IPS DF 6.9 (cell line): ENCODE measurements at regions not wholly inside any gene's neighbourhood (a gene's known extent, or its start where the extent isn't known, plus 50 kb on each side); places are given as distances from the start of the nearest gene placed in this dataset.
"Not testable (repeated sequence)": the region's sequence is repeated elsewhere in the genome, so short reads cannot be mapped to it uniquely, and the experiment has no call there.

Source experiments
- DNase-seq: peaks from one replicate; pipeline ENCODE4 v3.0.0-alpha.2; 2013; ENCODE audit warnings: low read depth, low spot score
- H3K27ac ChIP-seq: one replicate; pipeline ENCODE4 v1.5.1; 2013; ENCODE audit warnings: low read length, control low read depth
- H3K27me3 ChIP-seq: 2 replicates; pipeline ENCODE4 v1.6.1; 2013; ENCODE audit warnings: mild to moderate bottlenecking, low read length; ENCODE audit not compliant: control insufficient read depth, insufficient read depth
- H3K36me3 ChIP-seq: 2 replicates; pipeline ENCODE4 v1.6.1; 2013; ENCODE audit warnings: low read length; ENCODE audit not compliant: control insufficient read depth, insufficient read depth
- H3K4me1 ChIP-seq: 2 replicates; pipeline ENCODE4 v1.6.1; 2013; ENCODE audit warnings: low read length; ENCODE audit not compliant: control insufficient read depth, insufficient read depth
- H3K4me3 ChIP-seq: 2 replicates; pipeline ENCODE4 v1.5.1; 2013; ENCODE audit warnings: mild to moderate bottlenecking, low read length
- H3K9me3 ChIP-seq: 2 replicates; pipeline ENCODE4 v1.6.1; 2013; ENCODE audit warnings: low read length, inconsistent platforms; ENCODE audit not compliant: control insufficient read depth, insufficient read depth
- WGBS: extraction: QIAGEN DNeasy Blood & Tissue Kit; methylation state at CpG from one replicate; pipeline ENCODE4 v1.1.7; 2013; ENCODE audit warnings: mixed read lengths, missing lambda C conversion rate; ENCODE audit not compliant: insufficient read length, insufficient coverage; 5-methylcytosine and 5-hydroxymethylcytosine counted together

DNA sequence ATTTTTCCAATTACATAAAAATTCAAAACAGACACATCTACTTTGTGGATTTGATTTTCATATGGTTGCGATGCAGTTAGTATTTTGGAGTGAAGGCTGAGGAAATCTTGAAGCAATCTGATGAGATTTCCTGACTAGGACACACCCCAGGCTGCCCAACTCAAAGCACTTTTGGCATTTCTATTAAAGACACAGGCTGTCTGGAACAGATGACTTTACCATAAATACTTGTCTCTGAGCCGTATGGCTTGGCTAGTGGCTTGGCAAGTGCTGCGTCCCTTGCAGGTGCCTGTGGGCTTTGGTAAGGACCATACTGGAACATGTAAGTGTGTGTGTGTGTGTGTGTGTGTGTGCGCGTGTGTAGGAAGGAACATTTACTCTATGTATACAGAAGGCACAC lies 218.8 kb downstream of the FGF9 start:
- Histone ChIP-seq H3K4me3 (no peak overlapping the region), H3K27ac (no peak overlapping the region), H3K9me3 (no peaks in the 10 kb centered on the region), H3K27me3 (no peaks in the 10 kb centered on the region), H3K4me1 (no peaks in the 10 kb centered on the region), H3K36me3 (no peaks in the 10 kb centered on the region)
- DNase-seq, result no peak
- whole genome bisulfite sequencing, result no CpG with 5 or more reads among the region's 5 CpGs

DNA sequence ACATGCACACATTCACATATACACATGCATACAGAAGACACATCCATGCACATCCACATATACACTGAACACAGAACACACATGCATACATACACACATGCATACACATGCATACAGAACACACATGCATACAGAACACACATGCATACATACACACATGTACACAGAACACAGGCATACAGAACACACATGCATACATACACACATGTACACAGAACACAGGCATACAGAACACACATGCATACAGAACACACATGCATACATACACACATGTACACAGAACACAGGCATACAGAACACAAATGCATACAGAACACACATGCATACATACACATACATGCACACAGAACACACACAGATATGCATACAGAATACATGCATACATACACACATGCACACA lies 219.3 kb downstream of the FGF9 start:
- not testable (repeated sequence) for H3K4me3 ChIP-seq, H3K36me3 ChIP-seq, H3K27ac ChIP-seq, H3K9me3 ChIP-seq, DNase-seq, H3K4me1 ChIP-seq, H3K27me3 ChIP-seq

DNA sequence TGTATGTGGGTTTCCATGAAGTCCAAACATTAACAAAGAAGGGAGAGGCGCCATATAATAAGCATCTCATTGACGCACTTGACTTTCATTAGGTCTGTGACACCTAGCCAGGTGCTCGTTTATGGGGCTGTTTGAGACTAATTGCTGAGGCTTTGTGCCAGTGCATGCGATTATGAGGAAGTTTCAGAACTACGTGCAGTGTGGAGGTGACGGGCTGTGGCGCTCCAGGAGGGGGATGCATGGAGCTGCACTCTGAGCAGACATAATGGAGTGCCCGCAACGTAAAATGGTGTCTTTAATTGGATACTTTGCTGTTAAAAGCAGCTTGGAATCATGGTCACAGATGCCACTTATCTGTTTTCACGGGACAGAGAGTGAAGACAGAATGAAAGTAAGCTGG lies 223.2 kb downstream of the FGF9 start:
- DNase-seq, result no peak
- Histone ChIP-seq H3K27ac (no peak overlapping the region), H3K27me3 (no peaks in the 10 kb centered on the region), H3K4me1 (no peaks in the 10 kb centered on the region), H3K36me3 (no peaks in the 10 kb centered on the region), H3K4me3 (no peak overlapping the region), H3K9me3 (no peaks in the 10 kb centered on the region)
- no CpG with 5 or more reads among the region's 10 CpGs for WGBS

DNA sequence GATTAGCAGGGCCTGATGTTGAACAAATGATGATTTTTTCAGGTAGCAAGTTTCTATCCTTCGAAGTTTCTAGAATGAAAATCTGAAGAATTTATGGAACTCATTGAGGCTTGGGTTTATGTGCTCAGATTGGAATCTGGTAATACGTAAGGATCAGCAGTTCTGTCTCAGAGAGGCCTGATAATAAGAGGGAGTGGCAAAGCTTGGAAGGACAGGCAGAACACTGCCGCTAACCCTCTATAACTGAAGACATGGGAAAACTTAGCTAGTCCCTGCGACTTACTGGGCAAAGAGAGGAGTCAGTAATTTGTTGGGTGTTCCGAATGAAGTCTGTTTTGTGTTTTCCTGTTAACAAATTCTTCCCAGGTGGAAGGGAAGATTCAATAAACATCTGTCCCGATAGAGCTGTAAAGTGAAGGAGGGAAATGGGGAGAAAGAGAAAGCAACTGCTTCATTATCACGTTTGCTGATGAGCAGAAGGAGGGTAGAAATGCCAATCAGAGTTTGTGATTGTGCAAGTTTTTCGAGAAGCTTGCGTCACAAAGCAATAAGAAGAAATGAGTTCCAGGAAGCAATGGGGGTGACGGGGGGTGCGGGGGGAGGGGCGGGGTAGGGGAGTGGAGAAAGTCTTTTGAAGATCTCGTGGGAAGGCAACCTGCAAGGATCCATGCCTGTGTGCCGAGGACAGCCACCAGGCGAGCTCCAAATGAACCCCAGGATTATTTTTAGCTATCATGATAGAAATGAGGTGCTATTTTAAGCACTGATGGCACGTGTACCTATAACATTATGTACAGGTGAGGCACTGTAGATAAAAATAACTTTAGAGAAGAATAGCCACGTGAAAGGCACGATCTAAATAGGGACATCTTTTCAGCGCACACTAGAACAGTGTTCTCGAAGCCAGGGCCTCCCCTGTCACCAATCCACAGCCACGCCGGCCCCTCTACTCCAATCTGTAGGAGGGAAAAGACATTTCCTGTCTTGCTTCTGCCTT lies 224.1 kb downstream of the FGF9 start:
- Histone ChIP-seq H3K4me1 (no peaks in the 10 kb centered on the region), H3K36me3 (no peaks in the 10 kb centered on the region), H3K27me3 (no peaks in the 10 kb centered on the region), H3K9me3 (no peaks in the 10 kb centered on the region), H3K27ac (no peak overlapping the region), H3K4me3 (no peak overlapping the region)
- DNase-seq, result no peak
- no CpG with 5 or more reads among the region's 22 CpGs for WGBS

DNA sequence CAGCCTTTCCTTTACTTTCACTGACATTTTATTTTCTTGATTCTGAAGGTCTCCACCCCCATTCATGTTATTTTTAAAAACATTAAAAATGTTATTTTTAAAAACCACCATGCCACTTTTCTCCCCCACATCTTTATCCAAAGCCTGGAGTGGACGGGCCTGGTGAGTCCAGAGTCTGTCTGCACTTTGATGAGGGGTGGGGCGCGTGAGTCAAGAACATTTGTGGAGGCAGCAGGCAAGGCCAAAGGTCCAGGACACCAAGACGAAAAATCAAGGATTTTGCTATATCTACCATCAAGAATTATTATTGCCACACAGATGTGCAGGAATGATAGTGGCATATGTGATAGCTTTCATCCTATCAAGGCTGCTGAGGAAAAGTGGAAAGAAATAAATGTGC lies 224.9 kb downstream of the FGF9 start:
- Histone ChIP-seq H3K9me3 (no peaks in the 10 kb centered on the region), H3K27ac (no peak overlapping the region), H3K4me1 (no peaks in the 10 kb centered on the region), H3K4me3 (no peak overlapping the region), H3K36me3 (no peaks in the 10 kb centered on the region), H3K27me3 (no peaks in the 10 kb centered on the region)
- no peak for DNase-seq
- no CpG with 5 or more reads among the region's 4 CpGs for WGBS

DNA sequence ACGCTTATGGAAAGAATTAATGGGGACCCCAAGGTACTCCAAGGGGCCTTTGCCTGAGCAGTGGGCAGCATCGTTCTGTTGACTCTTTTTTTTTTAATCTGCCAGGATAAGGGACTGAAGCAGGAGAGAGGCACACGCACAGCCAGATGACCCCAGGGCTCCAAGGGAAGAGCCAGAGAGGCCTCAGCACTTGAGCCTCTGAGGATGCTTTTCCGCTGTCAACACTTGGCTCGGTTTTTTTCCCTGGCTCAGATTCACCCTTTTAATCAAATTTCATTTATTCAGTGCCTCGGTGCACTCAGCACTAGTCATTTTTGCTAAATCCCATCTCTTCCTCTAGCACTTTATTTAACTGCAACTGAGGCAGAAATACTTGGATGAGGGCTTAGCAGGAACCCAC lies 226.3 kb downstream of the FGF9 start:
- no peaks in the 10 kb centered on the region for H3K36me3 ChIP-seq
- DNase-seq, result no peak
- H3K4me3 ChIP-seq, result no peak overlapping the region
- no peaks in the 10 kb centered on the region for H3K9me3 ChIP-seq
- WGBS, result no CpG with 5 or more reads among the region's 6 CpGs
- no peaks in the 10 kb centered on the region for H3K4me1 ChIP-seq
- no peak overlapping the region for H3K27ac ChIP-seq
- H3K27me3 ChIP-seq, result no peaks in the 10 kb centered on the region

DNA sequence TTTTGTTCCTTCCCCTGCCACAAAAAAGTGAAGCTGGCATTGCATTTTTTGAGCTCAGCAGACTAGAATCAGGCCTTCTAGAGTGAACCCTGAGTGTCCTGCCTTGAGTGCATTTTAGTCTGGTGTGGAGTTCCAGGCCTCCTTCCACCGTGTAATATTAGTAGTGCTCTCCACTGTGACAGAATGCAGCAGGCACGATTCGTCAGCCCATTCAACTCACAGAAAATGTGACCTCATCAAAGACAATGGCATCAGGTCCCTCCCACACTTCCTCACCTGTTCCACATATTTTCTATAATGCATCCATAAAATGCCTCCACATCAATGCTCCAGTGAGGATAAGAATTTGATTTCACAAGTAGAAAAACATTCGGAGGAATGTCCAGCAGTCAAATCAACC lies 227.6 kb downstream of the FGF9 start:
- no CpG with 5 or more reads among the region's 4 CpGs for WGBS
- no peak for DNase-seq
- Histone ChIP-seq H3K4me3 (no peak overlapping the region), H3K9me3 (no peaks in the 10 kb centered on the region), H3K36me3 (no peaks in the 10 kb centered on the region), H3K27me3 (no peaks in the 10 kb centered on the region), H3K4me1 (no peaks in the 10 kb centered on the region), H3K27ac (no peak overlapping the region)

DNA sequence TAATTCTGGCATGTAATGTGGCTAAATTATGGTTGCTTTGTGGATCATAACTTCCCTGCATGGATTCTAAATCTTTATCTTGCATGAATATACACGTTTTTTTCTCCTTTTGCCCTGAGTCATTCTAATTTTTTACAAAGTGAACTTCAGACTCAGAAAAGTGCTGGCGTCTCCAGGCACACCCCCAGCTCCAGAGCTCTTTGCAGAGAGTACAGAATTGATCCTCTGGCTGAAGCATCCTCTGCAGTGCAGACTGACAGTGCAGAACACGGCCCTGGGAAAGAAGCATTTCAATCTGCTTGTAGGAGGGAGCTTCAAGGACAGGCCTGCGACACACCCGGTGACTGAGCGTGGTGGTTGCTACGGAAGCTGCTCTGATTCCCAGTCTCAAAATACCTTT lies 228.1 kb downstream of the FGF9 start:
- Histone ChIP-seq H3K27me3 (no peaks in the 10 kb centered on the region), H3K4me3 (no peak overlapping the region), H3K36me3 (no peaks in the 10 kb centered on the region), H3K4me1 (no peaks in the 10 kb centered on the region), H3K27ac (no peak overlapping the region), H3K9me3 (no peaks in the 10 kb centered on the region)
- no CpG with 5 or more reads among the region's 7 CpGs for WGBS
- no peak for DNase-seq

DNA sequence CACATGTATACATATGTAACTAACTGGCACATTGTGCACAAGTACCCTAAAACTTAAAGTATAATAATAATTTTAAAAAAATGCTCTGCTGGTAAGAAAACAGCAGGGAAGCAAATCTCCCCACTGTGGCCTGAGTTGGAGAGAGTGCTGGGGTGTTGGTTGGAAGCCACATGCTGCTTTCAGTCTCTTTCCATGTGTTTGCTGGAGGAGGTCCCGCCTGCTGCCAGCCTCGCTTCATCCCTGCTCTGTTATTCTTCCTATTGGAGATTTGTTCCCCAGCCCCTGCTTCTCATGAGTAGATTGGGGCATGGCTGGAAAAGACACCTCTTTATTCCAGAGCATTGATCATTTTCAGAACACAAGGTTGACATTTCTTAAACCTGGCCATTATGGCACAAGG lies 230.5 kb downstream of the FGF9 start:
- H3K9me3 ChIP-seq, result no peaks in the 10 kb centered on the region
- H3K4me3 ChIP-seq, result no peak overlapping the region
- DNase-seq, result no peak
- WGBS, result no CpG with 5 or more reads among the region's 2 CpGs
- no peaks in the 10 kb centered on the region for H3K36me3 ChIP-seq
- no peaks in the 10 kb centered on the region for H3K4me1 ChIP-seq
- no peak overlapping the region for H3K27ac ChIP-seq
- no peaks in the 10 kb centered on the region for H3K27me3 ChIP-seq

DNA sequence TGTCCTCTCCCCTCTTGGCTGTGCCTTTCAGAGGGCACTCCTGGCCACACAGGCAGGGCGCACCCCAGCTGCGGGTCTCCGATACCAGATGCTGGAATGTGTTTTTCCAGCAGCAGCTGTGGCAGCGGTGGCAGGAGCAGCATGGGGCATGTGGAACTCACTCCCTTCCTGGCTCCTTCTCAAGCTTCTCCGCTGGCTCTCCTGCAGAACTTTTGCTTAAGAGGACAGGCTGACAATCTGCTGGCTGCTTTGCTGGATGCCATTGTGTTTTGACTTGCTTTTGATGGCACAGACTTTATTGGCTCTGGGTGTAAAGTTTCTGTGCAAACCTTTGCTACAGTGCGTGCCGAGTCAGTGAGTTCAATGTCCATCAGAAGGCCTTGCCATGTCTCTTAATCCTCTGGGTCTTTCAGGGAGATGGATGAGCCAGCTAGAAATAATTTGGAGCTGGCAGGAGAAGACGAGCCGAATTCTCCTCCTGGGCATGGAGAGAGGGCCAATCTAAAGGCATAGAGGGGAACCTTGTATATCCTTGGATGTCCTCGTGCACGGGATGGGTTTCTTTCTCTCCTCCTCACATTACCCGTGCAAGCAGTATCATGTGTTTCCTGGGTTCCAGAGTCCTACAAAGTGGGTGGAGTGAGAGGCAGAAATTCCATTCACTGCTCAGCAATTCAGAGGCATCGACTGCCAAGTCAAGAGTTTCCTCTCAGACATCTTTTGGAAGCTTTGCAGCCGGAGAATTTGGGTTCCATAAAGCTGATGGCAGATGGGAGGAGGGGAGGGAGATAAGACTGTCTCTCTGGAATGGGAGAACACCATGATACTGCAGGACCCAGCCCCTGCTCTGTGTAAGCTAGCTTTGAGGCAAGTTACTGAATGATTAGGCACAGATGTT lies 231.2 kb downstream of the FGF9 start:
- H3K27me3 ChIP-seq, result no peaks in the 10 kb centered on the region
- H3K36me3 ChIP-seq, result no peaks in the 10 kb centered on the region
- no peak overlapping the region for H3K4me3 ChIP-seq
- WGBS, result no CpG with 5 or more reads among the region's 14 CpGs
- H3K4me1 ChIP-seq, result no peaks in the 10 kb centered on the region
- H3K9me3 ChIP-seq, result no peaks in the 10 kb centered on the region
- H3K27ac ChIP-seq, result no peak overlapping the region
- DNase-seq, result no peak
